GM21515 (cell line): ENCODE measurements at regions not wholly inside any gene's neighbourhood (a gene's known extent, or its start where the extent isn't known, plus 50 kb on each side); places are given as distances from the start of the nearest gene placed in this dataset.

ENCODE experiments used
- ATAC-seq: cut with Tn5 transposase; IDR thresholded peaks from one replicate; pipeline ENCODE4 v1.9.1; 2021; ENCODE audit not compliant: unreplicated experiment

DNA sequence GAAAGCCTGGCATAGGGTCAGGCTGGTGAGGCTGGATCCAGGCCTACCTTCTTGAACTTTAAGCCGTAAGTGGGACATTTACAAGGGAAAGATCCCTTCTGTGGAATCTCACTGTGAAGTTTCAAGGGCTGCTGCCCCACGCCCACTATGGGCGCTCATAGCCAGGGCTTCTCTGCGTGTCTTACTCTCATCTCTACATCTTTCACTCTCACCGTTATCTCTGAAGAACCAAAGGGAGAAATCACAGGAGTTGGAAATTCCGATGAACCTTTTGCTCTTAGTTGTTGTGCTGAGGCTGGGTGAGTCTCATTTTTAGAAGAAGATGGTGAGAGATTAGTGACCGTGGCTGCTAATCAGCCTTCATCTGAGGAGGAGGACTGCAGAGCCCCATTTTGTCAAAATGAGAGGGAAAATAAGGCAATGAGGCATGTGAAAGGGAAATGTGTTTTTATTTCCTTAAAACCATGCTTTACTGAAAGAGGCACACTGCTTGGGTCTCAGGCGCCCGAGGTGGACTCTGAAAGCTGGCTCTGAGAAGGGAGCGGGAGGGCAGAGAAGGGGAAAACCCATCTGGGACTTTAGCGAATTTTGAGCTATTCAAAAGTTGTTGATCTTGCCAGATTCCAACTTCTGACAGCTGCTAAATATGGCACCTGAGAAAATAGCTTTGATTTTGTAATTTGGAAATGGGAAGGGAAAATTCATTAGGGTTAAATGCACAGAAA lies 301.5 kb downstream of the CLIC5 start:
- ATAC-seq: no peak
